DMS 273 treated with DMSO at 0.1 percent for 48 hours (cell line): ENCODE measurements at regions not wholly inside any gene's neighbourhood (a gene's known extent, or its start where the extent isn't known, plus 50 kb on each side); places are given as distances from the start of the nearest gene placed in this dataset.
"Not testable (repeated sequence)": the region's sequence is repeated elsewhere in the genome, so short reads cannot be mapped to it uniquely, and the experiment has no call there.

Experiments used
- DNase-seq: peaks from one replicate; lab custom pipeline; 2025; lab: John Stamatoyannopoulos, UW

- DNase-seq = no peak
Observed at GRCh38 chr12:96085475-96085874, 50.1 kb upstream of the LTA4H start.

DNA sequence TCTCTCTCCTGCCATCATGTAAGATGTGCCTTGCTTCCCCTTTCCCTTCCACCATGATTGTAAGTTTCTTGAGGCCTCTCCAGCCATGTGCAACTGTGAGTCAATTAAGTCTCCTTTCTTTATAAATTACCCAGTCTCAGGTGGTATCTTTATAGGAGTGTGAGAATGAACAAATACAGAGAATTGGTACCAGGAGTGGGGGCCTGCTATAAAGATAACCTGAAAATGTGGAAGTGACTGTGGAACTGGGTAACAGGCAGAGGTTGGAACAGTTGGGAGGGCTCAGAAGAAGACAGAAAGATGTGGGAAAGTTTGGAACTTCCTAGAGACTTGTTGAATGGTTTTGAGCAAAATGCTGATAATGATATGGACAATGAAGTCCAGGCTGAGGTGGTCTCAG, 50.8 kb upstream of the LTA4H start:
- DNase-seq = not testable (repeated sequence)

GRCh38 chr12:96091833-96092232, 56.4 kb upstream of the LTA4H start:
- DNase-seq = no peak

- DNase-seq = no peak
Observed at GRCh38 chr12:96093543-96094196, 58.3 kb upstream of the LTA4H start.

GRCh38 chr12:96094201-96094600, 58.8 kb upstream of the LTA4H start:
- DNase-seq = no peak

DNA sequence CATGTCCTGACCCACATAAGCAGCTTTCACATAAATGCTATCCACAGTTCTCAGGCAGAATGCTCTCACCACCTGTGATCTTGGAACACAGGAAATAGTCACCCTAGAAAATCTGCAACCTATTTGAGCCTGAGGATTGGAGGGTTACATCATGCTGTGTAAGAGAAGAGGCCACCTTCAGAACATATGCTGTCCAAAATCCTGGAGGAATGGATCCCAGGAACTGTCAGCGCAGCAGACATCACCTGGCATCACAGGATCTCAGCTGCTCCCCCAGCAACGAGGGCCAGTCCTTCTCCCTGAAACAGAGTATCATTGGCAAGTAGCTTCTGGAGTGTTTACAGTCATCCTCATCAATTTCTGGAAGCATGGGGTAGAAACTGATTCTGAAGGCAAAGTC, 63.2 kb upstream of the LTA4H start:
- DNase-seq = no peak

- DNase-seq = no peak
Observed at GRCh38 chr12:96099421-96099820, 64.0 kb upstream of the LTA4H start.

DNA sequence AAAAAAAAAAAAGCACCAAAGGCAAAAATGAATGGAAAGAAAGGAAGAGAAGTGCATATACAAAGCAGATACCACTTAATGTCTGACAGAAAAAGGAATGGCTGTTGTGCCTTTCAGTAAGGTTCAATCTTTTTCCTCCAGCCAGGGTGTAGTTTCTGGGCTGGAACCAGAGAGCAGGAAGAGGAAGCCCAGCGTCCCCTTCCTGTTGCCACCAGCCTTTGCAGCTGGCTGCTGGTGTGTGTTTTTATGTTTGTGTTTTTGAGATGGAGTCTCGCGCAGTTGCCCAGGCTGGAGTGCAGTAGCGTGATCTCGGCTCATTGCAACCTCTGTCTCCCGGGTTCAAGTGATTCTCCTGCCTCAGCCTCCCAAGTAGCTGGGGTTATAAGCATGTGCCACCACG, 64.6 kb upstream of the LTA4H start:
- DNase-seq = no peak

GRCh38 chr12:96101806-96102205, 66.4 kb upstream of the LTA4H start:
- DNase-seq = no peak

GRCh38 chr12:96103067-96103644, 67.8 kb upstream of the LTA4H start:
- no peak for DNase-seq

- peak; percentile 91 for DNase-seq
Observed at GRCh38 chr12:96104566-96104965, 69.2 kb upstream of the LTA4H start.

- DNase-seq = no peak
Observed at GRCh38 chr12:96106137-96106536, 70.8 kb upstream of the LTA4H start.

GRCh38 chr12:96107236-96107635, 71.8 kb upstream of the LTA4H start:
- DNase-seq = no peak

GRCh38 chr12:96108321-96108720, 72.9 kb upstream of the LTA4H start:
- DNase-seq = no peak

- DNase-seq = not testable (repeated sequence)
Observed at GRCh38 chr12:96108941-96109340, 73.6 kb upstream of the LTA4H start.

DNA sequence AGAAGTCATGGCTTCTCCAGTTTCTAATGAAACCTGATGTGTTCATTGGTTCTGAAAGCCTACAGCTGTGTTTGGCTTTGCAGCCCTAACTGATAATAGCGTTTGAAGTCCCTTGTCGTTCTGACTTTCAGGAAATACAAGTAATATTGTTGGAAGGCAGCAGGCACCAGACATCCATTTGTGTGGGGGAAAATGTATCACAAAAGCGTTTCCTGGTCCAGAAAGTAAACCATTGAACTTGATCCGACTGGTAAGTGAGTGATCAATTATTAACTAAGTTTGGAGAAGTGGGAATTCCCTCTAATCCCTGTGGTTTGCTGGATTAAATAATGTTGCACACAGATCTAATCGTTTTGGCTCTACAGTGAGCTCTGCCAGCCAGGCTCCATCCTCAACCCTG, 77.3 kb upstream of the LTA4H start:
- no peak for DNase-seq

DNA sequence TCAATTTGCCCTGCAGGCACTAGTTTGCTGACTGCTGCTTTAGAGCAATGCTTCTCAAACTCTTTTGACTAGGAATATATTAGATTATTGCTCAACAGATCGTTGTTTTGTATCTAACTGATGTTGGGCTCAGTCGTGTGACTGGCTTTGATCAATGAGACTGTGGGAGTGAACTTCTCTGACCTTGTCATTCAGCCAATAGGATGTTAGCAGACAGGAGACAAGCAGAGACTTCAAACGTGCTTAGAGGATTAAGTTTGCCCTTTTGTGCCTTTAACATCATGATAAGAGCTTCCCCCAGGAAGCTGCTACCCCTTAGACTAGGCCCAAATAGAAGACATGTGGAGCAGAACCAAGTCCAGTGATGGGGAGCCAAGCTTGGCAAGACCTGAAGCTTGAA, 76.7 kb upstream of the ELK3 start:
- DNase-seq = no peak

DNA sequence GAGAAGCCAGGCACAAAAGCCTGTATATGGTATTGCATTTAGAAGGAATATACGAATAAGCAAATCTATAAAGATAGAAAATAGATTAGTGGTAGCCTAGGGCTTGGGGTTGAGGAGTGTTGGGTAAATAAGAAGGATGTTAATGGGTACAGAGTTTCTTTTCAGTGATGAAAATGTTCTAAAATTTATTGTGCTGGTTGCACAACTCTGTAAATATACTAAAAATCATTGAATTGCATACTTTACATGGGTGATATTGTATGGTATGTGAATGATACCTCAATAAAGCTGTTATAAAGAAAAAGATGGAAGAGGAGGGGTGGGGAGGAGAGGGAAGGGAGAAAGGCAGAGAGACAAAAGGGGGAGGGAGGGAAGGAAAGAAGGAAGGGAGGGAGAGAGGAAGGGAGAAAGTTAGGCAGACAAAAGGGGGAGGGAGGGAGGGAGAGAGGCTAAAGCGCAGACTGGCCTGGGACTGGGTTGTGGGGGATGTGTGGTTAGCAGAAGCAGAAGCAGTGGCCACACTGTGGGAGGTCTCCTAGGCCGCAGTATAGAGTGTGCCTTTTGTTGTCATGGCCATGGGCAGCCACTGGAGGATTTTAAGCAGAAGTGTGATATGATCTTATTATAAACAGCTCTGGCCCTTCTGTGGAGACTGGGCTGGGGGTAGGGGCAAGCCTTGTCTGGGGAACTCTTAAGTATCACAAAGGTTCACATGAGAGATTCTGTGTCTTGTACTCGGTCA, 73.6 kb upstream of the ELK3 start:
- DNase-seq = no peak

DNA sequence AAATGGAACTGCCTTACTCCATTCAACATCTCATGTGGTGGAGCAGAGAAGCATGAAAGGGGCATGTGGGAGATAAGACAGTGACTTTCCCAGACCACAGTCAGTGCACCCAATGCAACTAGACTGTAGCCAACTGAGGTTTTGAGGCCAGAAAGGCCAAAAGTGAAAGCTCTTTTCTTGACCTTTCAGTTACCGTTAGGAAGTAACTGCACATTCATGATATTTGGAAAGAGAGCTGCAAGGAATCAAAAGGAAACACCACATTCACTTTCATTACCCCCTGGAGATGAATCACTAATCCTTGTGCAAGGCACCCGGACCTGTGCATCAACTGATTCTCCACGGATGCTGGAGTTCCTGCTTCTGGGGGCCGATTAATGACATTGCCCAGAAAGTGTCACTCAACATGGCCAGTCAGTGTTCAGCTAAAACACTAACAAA, 72.9 kb upstream of the ELK3 start:
- DNase-seq = no peak

GRCh38 chr12:96128292-96128691, 65.9 kb upstream of the ELK3 start:
- not testable (repeated sequence) for DNase-seq

DNA sequence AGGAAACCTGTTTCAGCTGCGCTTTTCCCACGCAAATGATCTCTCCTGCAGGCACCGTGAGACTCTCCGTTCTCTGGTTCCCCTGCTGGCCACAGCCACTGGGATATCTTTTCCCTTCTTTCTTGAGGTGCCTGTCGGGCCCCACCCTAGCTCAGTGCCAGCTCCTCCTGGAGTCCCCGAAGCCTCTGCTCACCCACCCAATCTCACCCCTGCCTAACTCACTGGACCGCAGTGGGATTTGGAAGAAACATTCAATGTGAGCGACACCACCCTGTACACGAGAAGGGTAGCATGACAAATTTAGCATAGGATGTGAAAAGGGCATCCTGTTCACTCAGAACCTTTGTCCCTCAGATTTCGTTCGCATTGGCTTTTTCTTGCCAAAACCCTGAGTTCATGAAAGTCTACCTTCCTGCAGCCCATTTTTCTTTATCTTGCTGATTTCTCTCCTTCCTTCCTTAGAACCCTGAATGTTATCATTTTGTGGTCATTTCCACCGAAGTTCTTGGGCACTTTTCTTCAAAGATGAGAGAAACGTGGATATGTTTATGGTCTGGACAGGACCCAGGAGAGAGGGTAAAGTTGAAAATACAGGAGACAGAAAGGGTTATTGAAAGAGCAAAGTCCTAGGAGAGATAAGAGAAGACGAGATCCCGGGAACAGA, 63.6 kb upstream of the ELK3 start:
- no peak for DNase-seq

- no peak for DNase-seq
Observed at GRCh38 chr12:96131230-96131788, 62.9 kb upstream of the ELK3 start.

- DNase-seq = peak; percentile 6
Observed at GRCh38 chr12:96132819-96133218, 61.4 kb upstream of the ELK3 start.
